H1 (cell line): ENCODE measurements at regions not wholly inside any gene's neighbourhood (a gene's known extent, or its start where the extent isn't known, plus 50 kb on each side); places are given as distances from the start of the nearest gene placed in this dataset.
"Not testable (repeated sequence)": the region's sequence is repeated elsewhere in the genome, so short reads cannot be mapped to it uniquely, and the experiment has no call there.

Experiments used
- CTCF ChIA-PET: fragments of 300-600 bp; sonication (Branson Sonifier 250); formaldehyde crosslinking; loops from one replicate; lab custom pipeline; 2021; ENCODE audit not compliant: partially characterized antibody; lab: Charles Lee
- POLR2A ChIA-PET: fragments of 300-600 bp; sonication (Branson Sonifier 250); formaldehyde crosslinking; loops from one replicate; lab custom pipeline; 2021; ENCODE audit warnings: inconsistent platforms; ENCODE audit not compliant: partially characterized antibody; lab: Charles Lee
- DNase-seq, 2 experiments: peaks; one replicate each; pipeline versions ENCODE4 v3.0.0 to v3.0.0-alpha.2; 2010 to 2022; ENCODE audit warnings: low spot score in 2 of 2, low read depth in 1 of 2, mixed read lengths in 1 of 2
- FAIRE-seq: peaks from 2 replicates; lab custom pipeline; 2011; peaks lifted over from hg19 to GRCh38; lab: Jason Lieb, UNC
- H2AFZ ChIP-seq: 2 replicates; pipeline ENCODE4 v1.8.1; 2012; ENCODE audit warnings: low read length, inconsistent platforms
- H2AK5ac ChIP-seq: 2 replicates; pipeline ENCODE4 v1.6.1; 2013; ENCODE audit warnings: low read depth, low read length
- H2BK120ac ChIP-seq: replicated peaks from 2 replicates; pipeline ENCODE3; 2013; ENCODE audit warnings: low read depth, low read length, inconsistent platforms
- H2BK12ac ChIP-seq: 2 replicates; pipeline ENCODE4 v1.6.1; 2013; ENCODE audit warnings: low read depth, low read length
- H2BK15ac ChIP-seq: 2 replicates; pipeline ENCODE4 v1.6.1; 2013; ENCODE audit warnings: low read length
- H2BK20ac ChIP-seq: 2 replicates; pipeline ENCODE4 v1.6.1; 2013; ENCODE audit warnings: low read length
- H2BK5ac ChIP-seq: 2 replicates; pipeline ENCODE4 v1.6.1; 2013; ENCODE audit warnings: low read depth, low read length
- H3K14ac ChIP-seq: 2 replicates; pipeline ENCODE4 v1.6.1; 2013; ENCODE audit warnings: inconsistent platforms; ENCODE audit not compliant: insufficient read length
- H3K18ac ChIP-seq: 2 replicates; pipeline ENCODE4 v1.6.1; 2013; ENCODE audit warnings: low read length; ENCODE audit errors: extremely low read depth
- H3K23ac ChIP-seq: 2 replicates; pipeline ENCODE4 v1.6.1; 2013; ENCODE audit warnings: inconsistent platforms; ENCODE audit not compliant: insufficient read length
- H3K23me2 ChIP-seq: 2 replicates; pipeline ENCODE4 v1.6.1; 2013; ENCODE audit warnings: low read depth, low read length
- H3K27ac ChIP-seq: 2 replicates; pipeline ENCODE4 v1.6.1; 2011; ENCODE audit warnings: low read depth, low read length, inconsistent platforms
- H3K27me3 ChIP-seq, 4 experiments: replicated peaks in 1 of 4; 1 replicate in 1 of 4; 2 replicates in 3 of 4; pipeline versions ENCODE4 v1.6.1 to v1.8.1; 2011 to 2013; ENCODE audit warnings: low read length in 3 of 4, mild to moderate bottlenecking in 3 of 4, inconsistent platforms in 2 of 4, mixed read lengths in 2 of 4, moderate library complexity in 1 of 4; ENCODE audit not compliant: control insufficient read depth in 3 of 4, insufficient read depth in 3 of 4; ENCODE audit errors: extremely low read depth in 1 of 4
- H3K36me3 ChIP-seq, 4 experiments: 2 replicates each; pipeline versions ENCODE4 v1.6.1 to v1.8.1; 2011 to 2013; ENCODE audit warnings: mild to moderate bottlenecking in 4 of 4, low read length in 3 of 4, moderate library complexity in 2 of 4, control low read depth in 1 of 4, inconsistent platforms in 1 of 4; ENCODE audit not compliant: insufficient read depth in 4 of 4, control insufficient read depth in 2 of 4
- H3K4ac ChIP-seq: replicated peaks from 2 replicates; pipeline ENCODE3; 2013; ENCODE audit warnings: low read length, low read depth, mixed read lengths, inconsistent platforms; ENCODE audit not compliant: insufficient read length
- H3K4me1 ChIP-seq, 4 experiments: replicated peaks in 1 of 4; 1 replicate in 1 of 4; 2 replicates in 3 of 4; pipeline versions ENCODE4 v1.6.1 to v1.8.1; 2011 to 2013; ENCODE audit warnings: low read length in 3 of 4, inconsistent platforms in 2 of 4, mixed read lengths in 1 of 4; ENCODE audit not compliant: insufficient read depth in 4 of 4, control insufficient read depth in 3 of 4
- H3K4me2 ChIP-seq, 2 experiments: 2 replicates each; pipeline versions ENCODE4 v1.6.1 to v1.8.1; 2011 to 2013; ENCODE audit warnings: low read depth in 2 of 2, low read length in 2 of 2, control low read depth in 1 of 2, inconsistent platforms in 1 of 2, mild to moderate bottlenecking in 1 of 2; ENCODE audit not compliant: insufficient read depth in 1 of 2
- H3K4me3 ChIP-seq, 4 experiments: fragments of 200-600, 300-600 bp in 1 of 4; sonication (generic), shearing (Covaris generic), sonication (Bioruptor Twin) in 1 of 4; 2 replicates each; pipeline versions ENCODE4 v1.5.1 to v1.8.1; 2011 to 2016; ENCODE audit warnings: low read length in 4 of 4, low read depth in 3 of 4, control low read depth in 2 of 4, inconsistent platforms in 2 of 4, mild to moderate bottlenecking in 2 of 4, mixed read lengths in 1 of 4, moderate library complexity in 1 of 4; ENCODE audit not compliant: insufficient read depth in 2 of 4; ENCODE audit errors: extremely low read depth in 1 of 4
- H3K56ac ChIP-seq: replicated peaks from 2 replicates; pipeline ENCODE3; 2013; ENCODE audit warnings: low read depth, mild to moderate bottlenecking, mixed read lengths, low read length, inconsistent platforms; ENCODE audit not compliant: insufficient read length
- H3K79me1 ChIP-seq: 2 replicates; pipeline ENCODE4 v1.6.1; 2013; ENCODE audit warnings: low read depth, low read length, control low read depth
- H3K79me2 ChIP-seq, 2 experiments: 2 replicates each; pipeline versions ENCODE4 v1.6.1 to v1.8.1; 2012 to 2013; ENCODE audit warnings: low read length in 2 of 2, mild to moderate bottlenecking in 2 of 2, inconsistent platforms in 1 of 2; ENCODE audit not compliant: insufficient read depth in 2 of 2, control insufficient read depth in 1 of 2
- H3K9ac ChIP-seq, 4 experiments: replicated peaks in 1 of 4; 1 replicate in 1 of 4; 2 replicates in 3 of 4; pipeline versions ENCODE4 v1.6.1 to v1.8.1; 2011 to 2013; ENCODE audit warnings: low read depth in 3 of 4, low read length in 3 of 4, control low read depth in 2 of 4, mild to moderate bottlenecking in 2 of 4, moderate library complexity in 2 of 4, inconsistent platforms in 1 of 4; ENCODE audit errors: extremely low read depth in 1 of 4
- H3K9me3 ChIP-seq, 2 experiments: 2 replicates each; pipeline versions ENCODE4 v1.6.1 to v1.8.1; 2012 to 2013; ENCODE audit warnings: mild to moderate bottlenecking in 2 of 2, moderate library complexity in 2 of 2, control low read depth in 1 of 2, inconsistent platforms in 1 of 2, low read depth in 1 of 2, low read length in 1 of 2, mixed read lengths in 1 of 2; ENCODE audit not compliant: insufficient read depth in 2 of 2
- H4K20me1 ChIP-seq, 2 experiments: replicated peaks in 1 of 2; 2 replicates each; pipeline versions ENCODE3 to v1.8.1; 2011 to 2013; ENCODE audit warnings: inconsistent platforms in 2 of 2, low read length in 2 of 2, mild to moderate bottlenecking in 1 of 2; ENCODE audit not compliant: insufficient read depth in 2 of 2, control insufficient read depth in 1 of 2
- H4K5ac ChIP-seq: 2 replicates; pipeline ENCODE4 v1.6.1; 2013; ENCODE audit warnings: low read length, low read depth, mixed read lengths, inconsistent platforms; ENCODE audit not compliant: insufficient read length
- H4K8ac ChIP-seq: 2 replicates; pipeline ENCODE4 v1.8.0; 2013; ENCODE audit warnings: mild to moderate bottlenecking, moderate library complexity, low read length, inconsistent platforms; ENCODE audit not compliant: insufficient read depth; ENCODE audit errors: extremely low read depth
- H4K91ac ChIP-seq: replicated peaks from 2 replicates; pipeline ENCODE3; 2013; ENCODE audit warnings: low read length, mixed read lengths, inconsistent platforms; ENCODE audit not compliant: insufficient read length
- PHF8 ChIP-seq: fragments of 200-600 bp; sonication (generic); conservative IDR thresholded peaks from 2 replicates; pipeline ENCODE4 v1.7.1; 2012; ENCODE audit warnings: low read depth, mild to moderate bottlenecking, inconsistent platforms, low read length, moderate library complexity
- WGBS, 2 experiments: shearing (Covaris generic) in 1 of 2; methylation state at CpG; one replicate each; pipeline versions ENCODE4 v1.1.6 to v1.1.7; 2013 to 2015; ENCODE audit warnings: low lambda C conversion rate in 2 of 2, mixed read lengths in 2 of 2, inconsistent platforms in 1 of 2, low coverage in 1 of 2, missing lambda C conversion rate in 1 of 2; ENCODE audit not compliant: insufficient replicate concordance in 2 of 2, insufficient coverage in 1 of 2, insufficient read length in 1 of 2; ENCODE audit errors: extremely low coverage in 1 of 2, missing lambda C conversion rate in 1 of 2; 5-methylcytosine and 5-hydroxymethylcytosine counted together

DNA sequence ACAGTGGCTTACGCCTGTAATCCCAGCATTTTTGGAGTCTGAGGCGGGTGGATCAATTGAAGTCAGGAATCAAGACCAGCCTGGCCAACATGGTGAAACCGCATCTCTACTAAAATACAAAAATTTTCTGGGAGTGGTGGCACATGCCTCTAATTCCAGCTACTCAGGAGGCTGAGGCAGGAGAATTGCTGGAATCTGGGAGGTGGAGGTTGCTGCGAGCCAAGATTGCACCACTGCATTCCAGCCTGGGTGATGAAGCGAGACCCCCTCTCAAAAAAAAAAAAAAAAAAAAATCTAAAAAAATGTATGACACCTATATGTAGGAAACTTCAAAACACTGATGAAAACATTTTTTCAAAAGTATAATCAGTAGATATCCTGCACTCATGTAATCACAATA lies 242.7 kb upstream of the CHORDC1 start (continued):
- no peak for TF ChIP-seq PHF8

DNA sequence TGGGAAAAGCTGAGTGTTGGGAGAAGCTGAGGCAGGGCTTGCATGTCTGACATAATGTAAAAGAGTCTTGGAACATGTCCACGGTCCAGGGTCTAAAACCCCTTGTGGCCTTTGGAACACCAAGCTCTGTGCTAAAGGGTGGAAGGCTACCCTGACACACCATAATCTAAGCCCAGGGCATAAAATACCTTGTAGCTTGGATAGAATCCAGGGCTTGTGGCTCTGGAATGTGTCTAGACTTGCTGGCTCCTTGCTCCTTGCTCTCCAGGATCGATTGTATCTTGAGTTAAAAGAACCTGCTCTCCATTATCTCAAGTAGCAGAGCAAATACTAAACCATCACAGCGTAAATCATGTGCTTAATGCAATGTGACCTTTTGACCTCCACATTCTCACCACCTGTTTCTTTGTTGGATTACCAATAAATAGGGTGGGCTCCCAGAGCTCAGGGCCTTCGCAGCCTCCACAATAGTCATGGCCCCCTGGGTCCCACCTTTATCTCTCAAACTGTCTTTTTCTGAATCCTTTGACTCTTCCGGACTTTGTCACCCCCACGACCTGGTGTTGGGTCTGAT lies 232.6 kb upstream of the CHORDC1 start:
- H3K79me1 ChIP-seq, H3K4me2 ChIP-seq, DNase-seq, H3K4ac ChIP-seq, H3K27me3 ChIP-seq, H3K4me1 ChIP-seq, H4K8ac ChIP-seq, FAIRE-seq, H3K23me2 ChIP-seq, H2BK120ac ChIP-seq, H3K9me3 ChIP-seq, H2BK5ac ChIP-seq, H3K56ac ChIP-seq, H4K20me1 ChIP-seq, H3K14ac ChIP-seq, POLR2A ChIA-PET, H3K27ac ChIP-seq, H3K9ac ChIP-seq, H2BK20ac ChIP-seq, H3K23ac ChIP-seq, H2AK5ac ChIP-seq, H3K79me2 ChIP-seq, H2AFZ ChIP-seq, H4K91ac ChIP-seq, H2BK15ac ChIP-seq, H2BK12ac ChIP-seq, H3K36me3 ChIP-seq, H4K5ac ChIP-seq, H3K18ac ChIP-seq, H3K4me3 ChIP-seq: not testable (repeated sequence)
- 93% methylated on average over 6 of the region's 6 CpGs; no CpG with 5 or more reads in 1 of the 2 experiments for WGBS, 2 experiments
- CTCF ChIA-PET = interaction anchor here (0.7 kb wide), 1 partner anchor 475 kb away, joined by 4 read pairs; no protein-coding TSS in a partner anchor
